ENCODE measurements at regions not wholly inside any gene's neighbourhood (a gene's known extent, or its start where the extent isn't known, plus 50 kb on each side); places are given as distances from the start of the nearest gene placed in this dataset.

- no peak for TF ChIP-seq CTCF (IDR thresholded peaks at IDR 0.05)
- TF ChIP-seq EZH2 (IDR thresholded peaks at IDR 0.05) = no peak
Measured at GRCh38 chr5:86374611-86375010, 243.1 kb upstream of the COX7C start.

All from neural progenitor cell (in vitro differentiated cells).